Right atrium auricular region (tissue), 2 donors: ENCODE measurements at regions not wholly inside any gene's neighbourhood (a gene's known extent, or its start where the extent isn't known, plus 50 kb on each side); places are given as distances from the start of the nearest gene placed in this dataset.

Experiments used
- DNase-seq: peaks from one replicate; pipeline ENCODE4 v3.0.0-alpha.2; 2019; ENCODE audit warnings: low spot score
- H3K27ac ChIP-seq, 2 donors: fragments of 200-600 bp; sonication (generic); 1 replicate in 1 of 2; 2 replicates in 1 of 2; pipeline ENCODE4 v1.5.1; 2016 to 2019
- H3K27me3 ChIP-seq, 2 donors: fragments of 200-600 bp; sonication (generic); one replicate each; pipeline versions ENCODE4 v1.5.1 to v1.6.0; 2017 to 2019
- H3K36me3 ChIP-seq: fragments of 200-600 bp; sonication (generic); one replicate; pipeline ENCODE4 v1.5.1; 2016
- H3K4me1 ChIP-seq, 2 donors: fragments of 200-600 bp; sonication (generic); one replicate each; pipeline versions ENCODE4 v1.5.1 to v1.6.0; 2017 to 2019
- H3K4me3 ChIP-seq, 2 donors: fragments of 200-600 bp; sonication (generic); 1 replicate in 1 of 2; 2 replicates in 1 of 2; pipeline ENCODE4 v1.5.1; 2017 to 2019; ENCODE audit warnings: mild to moderate bottlenecking in 1 of 2, moderate library complexity in 1 of 2
- H3K9me3 ChIP-seq, 2 donors: fragments of 200-600 bp; sonication (generic); one replicate each; pipeline ENCODE4 v1.5.1; 2019
- CTCF ChIP-seq, 2 donors: fragments of 200-600 bp; sonication (generic); IDR thresholded peaks; one replicate each; pipeline ENCODE4 v1.5.1; 2019; ENCODE audit warnings: antibody characterized with exemption in 2 of 2

DNA sequence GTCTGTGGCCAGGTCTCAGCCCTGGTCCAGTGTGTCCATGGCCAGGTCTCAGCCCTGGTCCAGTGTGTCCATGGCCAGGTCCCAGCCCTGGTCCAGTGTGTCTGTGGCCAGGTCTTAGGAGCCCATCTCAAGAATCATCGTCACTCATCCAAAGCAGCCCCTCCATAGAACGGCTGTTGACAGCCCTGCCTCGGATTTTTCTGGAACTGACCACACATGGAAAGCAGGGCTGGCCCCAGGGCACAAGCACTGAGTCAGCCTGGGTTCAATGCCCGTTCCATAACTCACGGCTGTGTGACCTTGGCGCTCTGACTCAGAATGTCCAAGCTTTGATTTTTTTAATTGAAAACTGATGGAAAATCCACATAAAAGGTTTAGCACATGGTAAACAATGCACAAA, 59.9 kb upstream of the SNTG2 start:
- no peaks in the 10 kb centered on the region for H3K4me1 ChIP-seq
- no peak overlapping the region for H3K4me3 ChIP-seq
- no peaks in the 10 kb centered on the region for H3K36me3 ChIP-seq
- H3K9me3 ChIP-seq: peaks cover 0 to 6% of the 10 kb centered on the region in 2 donors
- no peaks in the 10 kb centered on the region for H3K27me3 ChIP-seq
- peak; percentile 30 for DNase-seq
- no peak overlapping the region for H3K27ac ChIP-seq
- no peak for TF ChIP-seq CTCF (IDR thresholded peaks at IDR 0.05)

- TF ChIP-seq CTCF (IDR thresholded peaks at IDR 0.05): no peak
- Histone ChIP-seq H3K4me3 (no peak overlapping the region), H3K27me3 (no peaks in the 10 kb centered on the region), H3K36me3 (no peaks in the 10 kb centered on the region), H3K4me1 (no peaks in the 10 kb centered on the region), H3K9me3 (peaks cover 0 to under 1% of the 10 kb centered on the region in 2 donors), H3K27ac (no peak overlapping the region)
- DNase-seq: peak; percentile 11
These were observed 60.4 kb upstream of the SNTG2 start for GRCh38 chr2:890214-890613.

DNA sequence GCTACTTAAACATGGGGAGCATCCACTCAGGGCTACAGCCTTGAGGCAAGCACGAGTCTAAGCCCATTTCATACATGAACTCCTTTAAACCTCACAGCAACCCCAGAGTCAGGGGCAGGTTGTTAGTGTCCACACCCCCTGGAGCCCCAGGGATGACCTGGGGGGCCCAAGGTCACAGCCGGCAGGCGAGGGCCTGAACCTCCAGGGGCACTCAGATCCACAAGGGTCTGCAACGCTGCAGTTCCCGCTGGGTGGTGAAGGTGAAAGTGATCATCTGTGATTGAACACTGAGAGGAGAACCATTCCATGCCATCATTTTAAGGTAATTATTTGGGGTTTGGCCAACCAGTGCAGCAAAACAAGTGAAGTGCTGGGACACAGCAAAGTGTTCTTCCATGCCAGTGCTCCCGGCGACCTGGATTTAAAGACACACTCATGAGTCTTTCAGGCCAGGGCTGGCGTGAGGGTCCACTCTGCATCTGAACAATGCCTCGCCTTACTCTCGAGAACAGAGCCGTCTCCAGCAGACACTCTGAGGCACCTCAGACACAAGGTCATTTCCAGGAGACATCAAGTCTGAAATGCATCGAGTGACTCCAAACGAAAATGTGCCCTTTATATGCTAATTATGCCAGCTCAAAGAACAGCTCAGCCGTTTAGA, 61.6 kb upstream of the SNTG2 start:
- peak; percentile 32 for DNase-seq
- H3K36me3 ChIP-seq: no peaks in the 10 kb centered on the region
- TF ChIP-seq CTCF (IDR thresholded peaks at IDR 0.05): no peak
- no peak overlapping the region for H3K27ac ChIP-seq
- no peak overlapping the region for H3K4me3 ChIP-seq
- no peaks in the 10 kb centered on the region for H3K9me3 ChIP-seq
- no peaks in the 10 kb centered on the region for H3K4me1 ChIP-seq
- H3K27me3 ChIP-seq: no peaks in the 10 kb centered on the region

DNA sequence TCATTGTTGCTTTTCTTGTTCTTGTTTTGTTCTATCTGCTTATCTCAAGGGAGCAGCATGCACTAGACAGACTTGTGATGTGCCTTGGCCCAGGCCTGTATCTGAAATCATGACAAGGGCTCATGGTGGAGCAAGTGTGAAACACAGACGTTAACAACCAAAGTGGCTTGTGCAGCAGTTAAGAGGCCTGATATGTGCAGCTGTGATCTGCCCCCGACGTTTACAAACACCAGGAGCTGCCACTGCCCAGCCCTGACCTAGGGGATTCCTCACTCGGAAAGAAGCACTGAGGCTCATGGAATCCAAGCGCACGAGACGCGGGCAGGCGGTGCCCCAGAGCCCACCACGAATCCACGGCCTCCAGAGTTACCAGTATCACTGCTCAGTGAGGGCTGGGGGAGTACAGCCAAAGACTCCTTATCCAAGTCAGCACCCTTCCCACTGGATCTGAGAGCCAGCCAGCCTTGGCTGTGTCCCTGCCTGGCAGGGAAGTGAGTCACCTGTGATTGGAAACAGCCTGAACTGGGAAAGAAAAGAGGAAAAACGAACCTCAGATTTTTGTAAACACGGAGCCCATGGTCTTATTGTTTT, 62.3 kb upstream of the SNTG2 start:
- no peak overlapping the region for H3K27ac ChIP-seq
- H3K27me3 ChIP-seq: no peaks in the 10 kb centered on the region
- H3K4me3 ChIP-seq: no peak overlapping the region
- peak; percentile 32 for DNase-seq
- no peak for TF ChIP-seq CTCF (IDR thresholded peaks at IDR 0.05)
- no peaks in the 10 kb centered on the region for H3K4me1 ChIP-seq
- H3K36me3 ChIP-seq: no peaks in the 10 kb centered on the region
- H3K9me3 ChIP-seq: no peaks in the 10 kb centered on the region

- no peak for TF ChIP-seq CTCF (IDR thresholded peaks at IDR 0.05)
- no peak for DNase-seq
- no peaks in the 10 kb centered on the region for H3K36me3 ChIP-seq
- H3K4me1 ChIP-seq: no peaks in the 10 kb centered on the region
- no peaks in the 10 kb centered on the region for H3K27me3 ChIP-seq
- H3K27ac ChIP-seq: no peak overlapping the region
- no peak overlapping the region for H3K4me3 ChIP-seq
- no peaks in the 10 kb centered on the region for H3K9me3 ChIP-seq
These were observed 63.0 kb upstream of the SNTG2 start for GRCh38 chr2:887639-888038.
